Immature natural killer cell (primary cell): ENCODE measurements at regions not wholly inside any gene's neighbourhood (a gene's known extent, or its start where the extent isn't known, plus 50 kb on each side); places are given as distances from the start of the nearest gene placed in this dataset.

Experiments used
- DNase-seq, 3 donors: peaks; one replicate each; pipeline ENCODE4 v3.0.0; 2022; ENCODE audit warnings: mixed read lengths in 1 of 3
- H3K27ac Mint-ChIP-seq, 6 donors: one replicate each; pipeline ENCODE4 v1.8.0; 2020; ENCODE audit warnings: mixed read lengths in 6 of 6, mild to moderate bottlenecking in 5 of 6, inconsistent platforms in 4 of 6, moderate library complexity in 3 of 6
- H3K27me3 Mint-ChIP-seq, 3 donors: one replicate each; pipeline ENCODE4 v1.8.0; 2020 to 2021; ENCODE audit warnings: low read depth in 3 of 3, mild to moderate bottlenecking in 3 of 3, mixed read lengths in 3 of 3, moderate library complexity in 3 of 3, inconsistent platforms in 1 of 3
- H3K36me3 Mint-ChIP-seq, 3 donors: one replicate each; pipeline ENCODE4 v1.8.0; 2020; ENCODE audit warnings: mixed read lengths in 3 of 3, inconsistent platforms in 2 of 3, mild to moderate bottlenecking in 2 of 3
- H3K4me1 Mint-ChIP-seq, 2 donors: one replicate each; pipeline ENCODE4 v1.8.0; 2020; ENCODE audit warnings: inconsistent platforms in 2 of 2, mild to moderate bottlenecking in 2 of 2, mixed read lengths in 2 of 2, moderate library complexity in 1 of 2
- H3K4me3 Mint-ChIP-seq, 5 donors: one replicate each; pipeline ENCODE4 v1.8.0; 2020; ENCODE audit warnings: mild to moderate bottlenecking in 5 of 5, mixed read lengths in 5 of 5, inconsistent platforms in 3 of 5, moderate library complexity in 3 of 5
- H3K9me3 Mint-ChIP-seq, 6 donors: one replicate each; pipeline ENCODE4 v1.8.0; 2020; ENCODE audit warnings: mild to moderate bottlenecking in 6 of 6, mixed read lengths in 6 of 6, inconsistent platforms in 4 of 6, moderate library complexity in 3 of 6

- H3K27me3 Mint-ChIP-seq = peaks cover 0 to 5% (median 0%) of the 10 kb centered on the region in 3 donors
- H3K4me1 Mint-ChIP-seq = no peaks in the 10 kb centered on the region
- no peaks in the 10 kb centered on the region for H3K9me3 Mint-ChIP-seq
- no peaks in the 10 kb centered on the region for H3K36me3 Mint-ChIP-seq
- no peak overlapping the region for H3K4me3 Mint-ChIP-seq
- no peak for DNase-seq
- H3K27ac Mint-ChIP-seq = no peak overlapping the region
Observed at GRCh38 chr5:109951348-109951747, 261.6 kb downstream of the MAN2A1 start.

GRCh38 chr5:109951758-109952157, 262.0 kb downstream of the MAN2A1 start:
- Mint-ChIP-seq H3K9me3 (no peaks in the 10 kb centered on the region), H3K4me3 (no peak overlapping the region), H3K27me3 (peaks cover 0 to 5% (median 0%) of the 10 kb centered on the region in 3 donors), H3K36me3 (no peaks in the 10 kb centered on the region), H3K4me1 (no peaks in the 10 kb centered on the region), H3K27ac (no peak overlapping the region)
- DNase-seq = no peak

GRCh38 chr5:109953761-109954160, 264.0 kb downstream of the MAN2A1 start:
- H3K9me3 Mint-ChIP-seq = no peaks in the 10 kb centered on the region
- no peak overlapping the region for H3K4me3 Mint-ChIP-seq
- no peaks in the 10 kb centered on the region for H3K36me3 Mint-ChIP-seq
- H3K4me1 Mint-ChIP-seq = no peaks in the 10 kb centered on the region
- peaks cover 0 to 2% (median 0%) of the 10 kb centered on the region in 3 donors for H3K27me3 Mint-ChIP-seq
- H3K27ac Mint-ChIP-seq = no peak overlapping the region
- no peak for DNase-seq

GRCh38 chr5:109956884-109957283, 267.2 kb downstream of the MAN2A1 start:
- no peaks in the 10 kb centered on the region for H3K9me3 Mint-ChIP-seq
- H3K27ac Mint-ChIP-seq = no peak overlapping the region
- H3K27me3 Mint-ChIP-seq = no peaks in the 10 kb centered on the region
- H3K4me3 Mint-ChIP-seq = no peak overlapping the region
- H3K36me3 Mint-ChIP-seq = no peaks in the 10 kb centered on the region
- H3K4me1 Mint-ChIP-seq = no peaks in the 10 kb centered on the region
- no peak for DNase-seq

- Mint-ChIP-seq H3K4me1 (no peaks in the 10 kb centered on the region), H3K36me3 (no peaks in the 10 kb centered on the region), H3K4me3 (no peak overlapping the region), H3K27me3 (no peaks in the 10 kb centered on the region), H3K9me3 (no peaks in the 10 kb centered on the region), H3K27ac (no peak overlapping the region)
- no peak for DNase-seq
Observed at GRCh38 chr5:109958082-109958481, 268.4 kb downstream of the MAN2A1 start.

- Mint-ChIP-seq H3K9me3 (no peaks in the 10 kb centered on the region), H3K4me3 (no peak overlapping the region), H3K36me3 (peaks cover 0 to 3% (median 0%) of the 10 kb centered on the region in 3 donors), H3K4me1 (no peaks in the 10 kb centered on the region), H3K27me3 (no peaks in the 10 kb centered on the region), H3K27ac (no peak overlapping the region)
- DNase-seq = no peak
Observed at GRCh38 chr5:109959652-109960051, 269.9 kb downstream of the MAN2A1 start.

- no peak overlapping the region for H3K4me3 Mint-ChIP-seq
- H3K4me1 Mint-ChIP-seq = no peaks in the 10 kb centered on the region
- no peaks in the 10 kb centered on the region for H3K27me3 Mint-ChIP-seq
- no peaks in the 10 kb centered on the region for H3K9me3 Mint-ChIP-seq
- no peak for DNase-seq
- peaks cover 0 to 3% (median 0%) of the 10 kb centered on the region in 3 donors for H3K36me3 Mint-ChIP-seq
- H3K27ac Mint-ChIP-seq = no peak overlapping the region
Observed at GRCh38 chr5:109961751-109962150, 272.0 kb downstream of the MAN2A1 start.

- DNase-seq = no peak
- Mint-ChIP-seq H3K4me3 (no peak overlapping the region), H3K9me3 (no peaks in the 10 kb centered on the region), H3K4me1 (no peaks in the 10 kb centered on the region), H3K36me3 (peaks cover 0 to 3% (median 0%) of the 10 kb centered on the region in 3 donors), H3K27me3 (no peaks in the 10 kb centered on the region), H3K27ac (no peak overlapping the region)
Observed at GRCh38 chr5:109962882-109963603, 273.3 kb downstream of the MAN2A1 start.

GRCh38 chr5:109964136-109964535, 274.4 kb downstream of the MAN2A1 start:
- DNase-seq = no peak
- H3K27ac Mint-ChIP-seq = no peak overlapping the region
- H3K4me1 Mint-ChIP-seq = no peaks in the 10 kb centered on the region
- peaks cover 0 to 3% (median 0%) of the 10 kb centered on the region in 3 donors for H3K36me3 Mint-ChIP-seq
- H3K4me3 Mint-ChIP-seq = no peak overlapping the region
- H3K27me3 Mint-ChIP-seq = no peaks in the 10 kb centered on the region
- H3K9me3 Mint-ChIP-seq = no peaks in the 10 kb centered on the region

- H3K36me3 Mint-ChIP-seq = peaks cover 0 to 3% (median 0%) of the 10 kb centered on the region in 3 donors
- DNase-seq = no peak
- H3K27ac Mint-ChIP-seq = no peak overlapping the region
- H3K27me3 Mint-ChIP-seq = peaks cover 0 to 3% (median 0%) of the 10 kb centered on the region in 3 donors
- H3K4me3 Mint-ChIP-seq = no peak overlapping the region
- peaks cover 0 to under 1% (median 0%) of the 10 kb centered on the region in 6 donors for H3K9me3 Mint-ChIP-seq
- no peaks in the 10 kb centered on the region for H3K4me1 Mint-ChIP-seq
Observed at GRCh38 chr5:109965634-109966033, 275.9 kb downstream of the MAN2A1 start.

- H3K36me3 Mint-ChIP-seq = no peaks in the 10 kb centered on the region
- H3K27me3 Mint-ChIP-seq = peaks cover 0 to 7% (median 3%) of the 10 kb centered on the region in 3 donors
- DNase-seq = no peak
- H3K9me3 Mint-ChIP-seq = peaks cover 0 to 2% (median 0%) of the 10 kb centered on the region in 6 donors
- H3K27ac Mint-ChIP-seq = no peak overlapping the region
- H3K4me1 Mint-ChIP-seq = no peaks in the 10 kb centered on the region
- H3K4me3 Mint-ChIP-seq = no peak overlapping the region
Observed at GRCh38 chr5:109971968-109972367, 282.2 kb downstream of the MAN2A1 start.

- Mint-ChIP-seq H3K27me3 (peaks cover 2 to 3% (median 2%) of the 10 kb centered on the region in 3 donors), H3K9me3 (peaks cover 0 to 2% (median 0%) of the 10 kb centered on the region in 6 donors), H3K4me1 (no peaks in the 10 kb centered on the region), H3K27ac (no peak overlapping the region), H3K36me3 (no peaks in the 10 kb centered on the region), H3K4me3 (no peak overlapping the region)
- no peak for DNase-seq
Observed at GRCh38 chr5:109981979-109982378, 292.3 kb downstream of the MAN2A1 start.

GRCh38 chr5:109982966-109983534, 293.3 kb downstream of the MAN2A1 start:
- Mint-ChIP-seq H3K27me3 (peaks cover 2 to 3% (median 2%) of the 10 kb centered on the region in 3 donors), H3K4me1 (no peaks in the 10 kb centered on the region), H3K36me3 (no peaks in the 10 kb centered on the region), H3K27ac (no peak overlapping the region), H3K4me3 (no peak overlapping the region), H3K9me3 (peaks cover 0 to 2% (median 0%) of the 10 kb centered on the region in 6 donors)
- no peak for DNase-seq

- Mint-ChIP-seq H3K27ac (no peak overlapping the region), H3K9me3 (peaks cover 0 to 2% (median 0%) of the 10 kb centered on the region in 6 donors), H3K27me3 (peaks cover 0 to 8% (median 4%) of the 10 kb centered on the region in 3 donors), H3K4me3 (no peak overlapping the region), H3K36me3 (no peaks in the 10 kb centered on the region), H3K4me1 (no peaks in the 10 kb centered on the region)
- DNase-seq = no peak
Observed at GRCh38 chr5:109986726-109987125, 297.0 kb downstream of the MAN2A1 start.
